Tibial nerve (tissue), 4 donors: ENCODE measurements at regions not wholly inside any gene's neighbourhood (a gene's known extent, or its start where the extent isn't known, plus 50 kb on each side); places are given as distances from the start of the nearest gene placed in this dataset.
A peak's percentile ranks its signal among the peaks of the same experiment; 100 is the strongest.

ENCODE experiments used
- DNase-seq, 2 donors: peaks; one replicate each; pipeline ENCODE4 v3.0.0-alpha.2; 2019; ENCODE audit warnings: low spot score in 2 of 2
- H3K27ac ChIP-seq, 4 donors: fragments of 200-600 bp; sonication (generic) in 3 of 4; one replicate each; pipeline ENCODE4 v1.5.1; 2017 to 2019; ENCODE audit warnings: mild to moderate bottlenecking in 1 of 4
- H3K27me3 ChIP-seq, 2 donors: fragments of 200-600 bp; sonication (generic) in 1 of 2; one replicate each; pipeline versions ENCODE4 v1.5.1 to v1.6.0; 2017 to 2019
- H3K36me3 ChIP-seq, 3 donors: fragments of 200-600 bp; sonication (generic); one replicate each; pipeline ENCODE4 v1.5.1; 2018 to 2019
- H3K4me1 ChIP-seq, 4 donors: fragments of 200-600 bp; sonication (generic) in 3 of 4; one replicate each; pipeline ENCODE4 v1.5.1; 2017 to 2019
- H3K4me3 ChIP-seq, 4 donors: fragments of 200-600 bp; sonication (generic) in 3 of 4; one replicate each; pipeline ENCODE4 v1.5.1; 2017 to 2019; ENCODE audit warnings: mild to moderate bottlenecking in 1 of 4, moderate library complexity in 1 of 4
- H3K9me3 ChIP-seq, 4 donors: fragments of 200-600 bp; sonication (generic) in 3 of 4; one replicate each; pipeline ENCODE4 v1.5.1; 2017 to 2019
- EP300 ChIP-seq, 2 donors: sonication (generic); formaldehyde crosslinking; IDR thresholded peaks; one replicate each; pipeline ENCODE4 v1.6.1; 2017; ENCODE audit warnings: antibody characterized with exemption in 2 of 2, mild to moderate bottlenecking in 1 of 2
- POLR2A ChIP-seq, 2 donors: fragments of 450-650 bp; IDR thresholded peaks; one replicate each; pipeline ENCODE4 v1.6.1; 2017; ENCODE audit warnings: antibody characterized with exemption in 2 of 2, mild to moderate bottlenecking in 2 of 2, moderate library complexity in 2 of 2
- WGBS, 2 donors: methylation state at CpG; one replicate each; pipeline ENCODE4 v1.1.5; 2018; 5-methylcytosine and 5-hydroxymethylcytosine counted together
- TF ChIP-seq, protein P1 (sequence below), 5 experiments: fragments of 200-600 bp in 3 of 5; fragments of 450-650 bp in 2 of 5; sonication (generic) in 3 of 5; IDR thresholded peaks; one replicate each; pipeline ENCODE4 v1.5.1; 2016 to 2019; ENCODE audit warnings: antibody characterized with exemption in 5 of 5, mild to moderate bottlenecking in 3 of 5, moderate library complexity in 2 of 5

DNA sequence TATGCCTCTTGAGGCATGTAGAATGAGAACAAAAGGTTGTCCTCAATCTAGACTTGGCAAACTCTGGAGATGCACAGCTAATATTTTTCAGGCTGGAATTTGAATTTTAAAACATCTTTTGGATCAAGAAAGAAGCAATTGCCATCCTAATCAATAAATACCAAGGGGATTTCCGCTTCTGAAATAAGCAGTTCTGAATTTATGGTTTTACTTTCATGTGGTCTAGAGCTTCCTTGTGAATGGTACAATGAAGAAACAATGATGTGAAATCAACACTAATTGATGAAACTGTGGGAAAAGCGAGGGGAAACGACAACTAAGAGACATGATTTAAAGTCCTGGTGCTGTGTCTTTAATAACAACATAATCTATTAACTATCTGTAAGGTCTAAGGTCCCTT lies 1202.7 kb downstream of the SORCS3 start:
- Histone ChIP-seq H3K4me1 (peaks cover 0 to 32% (median 3%) of the 10 kb centered on the region in 4 donors), H3K4me3 (no peak overlapping the region), H3K36me3 (no peaks in the 10 kb centered on the region), H3K27ac (peak overlapping the region in 1 of 4 donors; percentile 50), H3K9me3 (no peaks in the 10 kb centered on the region), H3K27me3 (no peaks in the 10 kb centered on the region)
- DNase-seq, result no peak
- WGBS, 2 donors, result 50 to 54% methylated on average over 3 of the region's 3 CpGs
- TF ChIP-seq, protein P1, sequence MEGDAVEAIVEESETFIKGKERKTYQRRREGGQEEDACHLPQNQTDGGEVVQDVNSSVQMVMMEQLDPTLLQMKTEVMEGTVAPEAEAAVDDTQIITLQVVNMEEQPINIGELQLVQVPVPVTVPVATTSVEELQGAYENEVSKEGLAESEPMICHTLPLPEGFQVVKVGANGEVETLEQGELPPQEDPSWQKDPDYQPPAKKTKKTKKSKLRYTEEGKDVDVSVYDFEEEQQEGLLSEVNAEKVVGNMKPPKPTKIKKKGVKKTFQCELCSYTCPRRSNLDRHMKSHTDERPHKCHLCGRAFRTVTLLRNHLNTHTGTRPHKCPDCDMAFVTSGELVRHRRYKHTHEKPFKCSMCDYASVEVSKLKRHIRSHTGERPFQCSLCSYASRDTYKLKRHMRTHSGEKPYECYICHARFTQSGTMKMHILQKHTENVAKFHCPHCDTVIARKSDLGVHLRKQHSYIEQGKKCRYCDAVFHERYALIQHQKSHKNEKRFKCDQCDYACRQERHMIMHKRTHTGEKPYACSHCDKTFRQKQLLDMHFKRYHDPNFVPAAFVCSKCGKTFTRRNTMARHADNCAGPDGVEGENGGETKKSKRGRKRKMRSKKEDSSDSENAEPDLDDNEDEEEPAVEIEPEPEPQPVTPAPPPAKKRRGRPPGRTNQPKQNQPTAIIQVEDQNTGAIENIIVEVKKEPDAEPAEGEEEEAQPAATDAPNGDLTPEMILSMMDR (IDR thresholded peaks at IDR 0.05), result no peak
- TF ChIP-seq POLR2A (IDR thresholded peaks at IDR 0.05) (no peak), EP300 (IDR thresholded peaks at IDR 0.05) (no peak)

DNA sequence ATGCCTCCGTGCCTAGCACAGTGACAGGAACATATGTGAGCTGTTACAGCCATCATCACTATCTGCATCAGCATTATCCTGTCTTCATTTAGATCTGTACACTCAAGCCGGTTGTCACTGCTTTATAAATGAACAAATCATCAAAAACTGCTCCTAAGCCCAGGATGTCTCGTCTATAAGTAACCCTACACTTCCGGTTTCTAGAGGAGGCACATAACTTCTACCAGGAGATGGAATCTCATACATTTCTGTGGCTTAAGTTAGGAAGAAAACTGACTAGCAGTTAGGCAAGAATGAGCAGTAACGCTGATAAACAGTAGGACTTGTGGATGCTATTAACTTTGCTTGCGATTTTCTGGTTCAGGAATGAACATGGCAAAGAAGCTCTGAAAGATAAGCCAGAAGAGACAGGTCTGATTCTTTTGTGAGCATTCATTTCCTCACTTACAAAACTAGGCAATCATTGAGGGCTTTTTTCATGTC lies 1199.2 kb downstream of the SORCS3 start:
- Histone ChIP-seq H3K4me1 (peaks cover 0 to 44% (median 3%) of the 10 kb centered on the region in 4 donors), H3K4me3 (no peak overlapping the region), H3K27me3 (no peaks in the 10 kb centered on the region), H3K36me3 (no peaks in the 10 kb centered on the region), H3K9me3 (no peaks in the 10 kb centered on the region), H3K27ac (no peak overlapping the region)
- DNase-seq, result no peak
- TF ChIP-seq, protein P1 (IDR thresholded peaks at IDR 0.05), result no peak
- TF ChIP-seq POLR2A (IDR thresholded peaks at IDR 0.05) (no peak), EP300 (IDR thresholded peaks at IDR 0.05) (no peak)
- WGBS, 2 donors, result 83 to 84% methylated on average over 6 of the region's 6 CpGs

DNA sequence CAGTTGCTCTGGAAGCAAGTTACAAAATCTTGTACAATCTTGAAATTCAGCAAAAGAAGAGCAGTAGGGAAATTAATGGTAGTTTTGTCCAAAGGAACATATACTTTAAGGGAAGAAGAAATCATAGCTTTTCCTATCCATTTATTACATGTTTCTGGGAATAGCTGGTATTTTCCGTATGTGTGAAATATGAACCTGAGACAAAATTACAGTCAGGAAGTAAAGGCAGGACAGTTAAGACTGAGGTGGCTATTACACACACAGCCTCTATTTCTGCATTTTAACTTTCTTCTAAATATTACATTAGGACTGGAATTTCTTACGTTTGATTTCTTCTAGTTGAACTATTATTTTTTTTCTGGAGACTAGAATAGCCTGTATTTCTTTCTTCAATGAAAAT lies 1197.3 kb downstream of the SORCS3 start:
- Histone ChIP-seq H3K4me1 (peaks cover 0 to 33% (median 0%) of the 10 kb centered on the region in 4 donors), H3K4me3 (peak overlapping the region; percentile 2 to 39 (median 21)), H3K36me3 (no peaks in the 10 kb centered on the region), H3K9me3 (no peaks in the 10 kb centered on the region), H3K27me3 (no peaks in the 10 kb centered on the region), H3K27ac (no peak overlapping the region)
- DNase-seq, result no peak
- whole genome bisulfite sequencing, 2 donors, result 16 to 37% methylated on average over 2 of the region's 2 CpGs
- no peak for TF ChIP-seq POLR2A (IDR thresholded peaks at IDR 0.05)
- TF ChIP-seq EP300 (IDR thresholded peaks at IDR 0.05), result no peak
- TF ChIP-seq, protein P1 (IDR thresholded peaks at IDR 0.05), result no peak

DNA sequence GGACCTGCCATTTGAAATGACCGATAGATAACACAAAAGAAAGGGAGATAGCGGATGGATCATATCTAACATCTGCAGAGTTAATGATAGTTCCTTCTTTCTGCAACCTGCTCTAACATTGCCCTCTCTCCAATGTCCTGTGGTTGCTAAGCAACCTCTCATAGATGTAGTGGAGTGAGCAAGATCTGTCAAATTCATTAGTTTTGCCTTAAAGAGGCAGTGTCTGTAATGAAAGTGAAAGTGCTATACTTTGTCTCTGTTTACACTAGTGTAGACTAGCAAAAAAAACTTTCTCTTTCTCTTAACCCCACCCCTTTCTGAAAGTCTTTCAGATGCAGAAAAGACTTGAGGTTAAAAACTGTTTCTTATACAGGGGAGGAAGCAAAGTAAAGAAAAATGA lies 1196.9 kb downstream of the SORCS3 start:
- 28 to 37% methylated on average over 2 of the region's 2 CpGs for WGBS, 2 donors

DNA sequence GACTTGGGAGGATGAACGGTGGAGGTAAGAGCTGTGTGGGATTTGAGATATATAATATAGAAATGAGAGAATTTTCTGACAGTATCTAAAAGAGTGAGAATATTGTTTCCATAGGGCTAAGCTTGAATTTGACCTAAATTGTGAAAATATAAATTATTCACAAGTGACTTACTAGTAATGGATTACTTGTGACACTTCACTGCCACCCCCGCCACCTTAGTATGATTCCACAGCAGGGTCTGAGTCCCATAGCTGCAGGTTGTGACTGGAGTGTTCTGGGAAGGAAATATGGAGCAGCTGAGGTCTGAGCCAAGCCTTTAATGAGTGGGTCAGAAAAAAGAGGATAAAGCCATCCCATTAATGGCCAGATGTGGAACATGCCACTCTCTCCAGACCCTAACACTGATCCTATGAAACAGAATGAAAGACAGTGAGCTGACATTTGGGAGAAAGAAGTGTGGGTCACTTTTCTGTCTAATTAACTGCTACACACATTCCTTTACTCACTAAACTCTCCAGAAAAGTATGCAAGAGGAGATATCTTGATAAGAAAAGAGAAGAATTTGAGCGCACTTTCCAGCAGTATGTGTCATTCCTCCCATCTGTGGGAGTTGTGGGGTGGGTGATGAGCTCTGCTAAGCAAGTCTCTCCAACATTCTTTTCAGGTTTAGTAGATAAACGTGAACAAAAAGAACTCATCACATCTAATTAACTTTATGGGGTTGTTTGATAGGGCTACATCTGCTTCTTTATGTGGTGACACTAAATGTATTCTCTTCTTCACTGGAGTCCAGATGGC lies 1193.4 kb downstream of the SORCS3 start:
- no peaks in the 10 kb centered on the region for H3K27me3 ChIP-seq
- H3K9me3 ChIP-seq, result no peaks in the 10 kb centered on the region
- no peaks in the 10 kb centered on the region for H3K36me3 ChIP-seq
- TF ChIP-seq, protein P1 (IDR thresholded peaks at IDR 0.05), result no peak
- TF ChIP-seq EP300 (IDR thresholded peaks at IDR 0.05) (no peak), POLR2A (IDR thresholded peaks at IDR 0.05) (no peak)
- no peak for DNase-seq
- peaks cover 0 to 17% (median 0%) of the 10 kb centered on the region in 4 donors for H3K4me1 ChIP-seq
- no peak overlapping the region for H3K27ac ChIP-seq
- 75 to 80% methylated on average over 4 of the region's 4 CpGs for WGBS, 2 donors
- no peak overlapping the region for H3K4me3 ChIP-seq

More for the DNA sequence above, 1196.9 kb downstream of the SORCS3 start:
- Histone ChIP-seq H3K4me3 (peak overlapping the region; percentile 2 to 39 (median 21)), H3K27ac (no peak overlapping the region), H3K27me3 (no peaks in the 10 kb centered on the region), H3K9me3 (no peaks in the 10 kb centered on the region), H3K36me3 (no peaks in the 10 kb centered on the region), H3K4me1 (peaks cover 0 to 32% (median 0%) of the 10 kb centered on the region in 4 donors)
- DNase-seq, result no peak
- TF ChIP-seq, protein P1 (IDR thresholded peaks at IDR 0.05), result no peak
- TF ChIP-seq POLR2A (IDR thresholded peaks at IDR 0.05), result no peak
- TF ChIP-seq EP300 (IDR thresholded peaks at IDR 0.05), result no peak
